Glomerular visceral epithelial cell (primary cell): ENCODE measurements at regions not wholly inside any gene's neighbourhood (a gene's known extent, or its start where the extent isn't known, plus 50 kb on each side); places are given as distances from the start of the nearest gene placed in this dataset.
"Not testable (repeated sequence)": the region's sequence is repeated elsewhere in the genome, so short reads cannot be mapped to it uniquely, and the experiment has no call there.

Experiments used
- DNase-seq: peaks from one replicate; pipeline ENCODE4 v3.0.0-alpha.2; 2016; ENCODE audit errors: extremely low spot score

DNA sequence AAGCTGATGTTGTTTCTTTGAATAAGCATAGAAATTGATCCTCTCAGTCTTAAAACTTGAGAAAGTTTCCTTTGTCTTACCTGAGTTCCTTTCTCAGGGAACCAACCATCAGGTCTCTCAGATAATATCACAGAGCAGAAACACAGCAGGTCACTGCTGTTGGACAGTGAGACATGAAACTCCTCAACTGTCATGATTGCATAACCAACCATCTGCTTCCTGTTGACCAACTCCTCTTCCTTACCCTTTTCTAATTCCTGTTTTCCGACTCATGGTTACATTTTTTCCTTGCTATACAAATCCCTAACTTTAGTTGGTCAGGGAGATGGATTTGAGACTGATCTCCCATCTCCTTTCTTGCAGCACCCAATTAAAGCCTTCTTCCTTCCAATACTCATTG, 845.3 kb downstream of the FAM181B start:
- DNase-seq, result no peak

DNA sequence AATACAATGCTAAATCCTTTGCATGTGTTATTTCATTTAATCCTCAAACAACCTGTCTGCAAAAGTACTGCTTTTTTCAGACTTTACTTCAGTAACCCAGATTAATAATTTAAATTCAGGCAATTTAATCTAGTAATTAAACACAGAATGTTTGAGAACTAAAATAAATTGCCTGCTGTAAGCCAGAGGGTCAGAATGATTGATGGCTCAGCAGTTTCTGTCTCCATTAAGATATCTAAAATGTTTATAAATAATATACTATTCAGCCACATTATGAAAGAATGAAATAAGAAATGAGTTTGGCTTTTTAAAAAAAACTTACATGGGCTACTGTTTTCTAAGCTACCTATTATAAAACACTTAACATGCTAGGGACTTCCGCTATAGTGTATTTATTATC, 846.0 kb downstream of the FAM181B start:
- DNase-seq, result no peak

DNA sequence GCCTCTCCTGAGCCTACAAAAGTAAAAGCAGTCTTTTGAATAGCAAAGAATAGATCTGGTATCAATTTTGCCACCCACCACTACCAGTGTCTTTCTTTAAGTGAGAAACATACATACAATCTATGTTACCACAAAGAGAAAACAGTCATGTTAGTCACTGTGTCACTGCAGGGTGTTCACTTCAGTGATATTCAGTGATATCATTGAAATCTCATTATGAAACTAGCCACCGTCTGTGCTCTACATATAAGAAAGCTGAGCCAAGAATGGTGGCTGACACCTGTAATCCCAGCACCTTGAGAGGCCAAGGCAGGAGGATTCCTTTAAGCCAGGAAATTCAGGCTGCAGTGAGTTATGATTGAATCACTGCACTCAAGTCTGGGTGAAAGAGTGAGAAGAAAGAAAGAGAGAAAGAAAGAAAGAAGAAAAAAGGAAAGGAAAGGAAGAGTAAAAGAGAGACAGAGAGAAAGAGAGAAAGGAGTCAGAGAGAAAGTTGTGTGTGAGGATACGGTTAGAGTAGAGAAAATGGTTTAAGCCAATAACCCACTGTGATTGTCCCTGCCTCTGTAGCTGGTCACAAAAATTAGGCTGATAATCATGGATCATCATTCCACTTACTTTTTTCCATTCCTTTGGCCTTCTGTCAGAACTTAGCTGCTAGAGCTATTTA, 847.1 kb downstream of the FAM181B start:
- DNase-seq, result no peak

DNA sequence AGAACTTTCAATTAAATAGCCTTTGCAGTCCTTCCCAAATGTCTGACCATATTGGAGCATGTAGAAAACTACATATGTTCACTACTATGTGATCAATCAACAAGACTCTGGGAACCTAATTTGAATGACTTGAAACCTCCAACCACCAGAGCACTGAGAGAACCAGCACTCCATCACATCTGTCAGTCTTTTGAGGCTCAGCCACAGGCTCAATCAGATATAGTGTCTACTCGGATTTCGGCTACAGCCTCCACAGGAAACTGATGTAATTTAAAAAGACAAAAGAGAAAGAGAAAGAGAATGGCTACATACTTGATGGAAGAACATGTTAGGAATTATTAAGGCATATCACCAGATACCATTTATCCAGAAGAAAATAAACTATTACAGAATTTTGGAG, 859.0 kb downstream of the FAM181B start:
- no peak for DNase-seq

DNA sequence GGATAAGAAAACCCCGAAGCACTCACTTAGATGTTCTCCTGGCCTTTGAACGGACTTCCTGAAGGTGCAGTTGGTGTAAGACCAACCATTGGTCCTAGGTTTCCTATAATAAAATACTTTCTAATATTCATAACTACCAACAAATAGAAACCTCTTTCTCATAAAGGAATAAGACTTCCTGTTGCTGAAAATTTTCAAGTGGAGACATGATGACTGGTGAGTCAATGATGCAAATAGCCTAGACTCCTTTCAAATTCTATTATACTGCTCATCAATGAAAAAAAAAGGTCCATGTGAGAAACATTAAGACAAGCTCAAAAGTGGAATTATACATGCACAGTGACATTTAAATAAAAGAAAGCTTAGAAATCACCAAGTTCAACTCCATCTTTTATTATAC, 862.8 kb downstream of the FAM181B start:
- DNase-seq, result no peak

DNA sequence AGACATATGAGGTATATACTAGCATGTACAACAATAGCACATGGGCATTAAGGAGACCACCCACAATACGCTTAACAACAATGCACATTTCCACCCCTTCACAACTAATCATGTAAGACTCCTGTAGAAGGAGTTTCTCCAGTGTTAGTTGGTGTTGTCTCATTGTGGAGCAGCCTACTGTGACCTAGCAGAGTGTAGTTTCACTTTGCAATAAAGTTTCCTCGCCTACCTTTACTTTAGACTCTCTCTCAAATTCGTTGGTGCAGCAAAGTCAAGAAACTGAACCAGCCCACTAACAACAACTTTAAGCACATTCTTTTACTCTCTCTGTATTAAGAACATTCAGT, 863.6 kb downstream of the FAM181B start:
- no peak for DNase-seq

DNA sequence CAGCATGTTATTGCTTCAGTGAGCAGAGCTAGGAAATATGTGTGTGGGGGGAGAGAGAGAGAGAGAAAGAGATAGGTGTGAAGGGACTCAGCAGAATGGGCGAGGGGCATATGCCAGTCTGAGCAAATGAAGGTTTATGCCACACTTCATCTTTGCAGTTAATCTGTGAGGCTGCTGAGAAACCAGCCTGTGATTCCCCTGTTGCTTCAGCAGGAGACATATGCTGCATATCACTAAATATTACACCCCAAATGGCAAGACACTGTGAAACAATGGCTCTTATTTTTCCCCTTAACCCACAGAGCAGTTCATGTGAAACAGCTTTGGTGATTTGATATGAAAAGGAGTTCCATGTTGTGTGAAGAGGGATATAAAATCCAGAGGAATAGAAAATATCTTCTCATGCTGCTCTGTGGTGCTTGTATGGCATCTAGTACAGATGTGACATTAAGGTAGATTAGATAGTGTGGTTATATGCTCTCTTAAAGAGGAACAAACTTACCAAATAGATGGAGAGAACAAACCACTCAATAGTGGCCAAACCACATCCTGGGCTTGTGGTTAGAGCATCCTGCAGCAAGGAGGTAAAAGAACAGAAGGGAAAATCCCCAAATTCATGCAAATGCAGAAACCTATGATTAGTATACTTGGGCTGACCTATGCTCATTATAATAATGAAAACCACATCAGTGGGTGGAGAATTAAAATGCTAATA, 864.2 kb downstream of the FAM181B start:
- DNase-seq, result peak; percentile 11

DNA sequence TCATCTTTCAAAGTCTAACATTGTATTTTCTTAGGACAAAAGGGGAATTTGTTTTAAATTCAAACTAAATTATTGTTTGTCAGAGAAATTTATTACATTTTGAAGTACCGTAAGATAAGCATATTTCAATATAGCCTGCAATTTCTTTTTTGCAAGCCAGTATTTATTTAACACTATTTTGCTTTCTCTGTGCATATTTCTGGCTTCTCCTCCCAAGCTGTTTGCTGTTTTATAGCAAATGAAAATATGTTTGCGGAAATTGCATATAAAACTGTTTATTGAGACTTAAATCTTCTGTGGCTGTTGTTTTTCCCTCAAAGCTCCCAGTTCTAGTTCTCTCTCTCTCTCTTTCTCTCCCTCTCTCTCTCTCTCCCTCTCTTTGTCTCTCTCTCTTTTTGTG, 866.8 kb downstream of the FAM181B start:
- no peak for DNase-seq

DNA sequence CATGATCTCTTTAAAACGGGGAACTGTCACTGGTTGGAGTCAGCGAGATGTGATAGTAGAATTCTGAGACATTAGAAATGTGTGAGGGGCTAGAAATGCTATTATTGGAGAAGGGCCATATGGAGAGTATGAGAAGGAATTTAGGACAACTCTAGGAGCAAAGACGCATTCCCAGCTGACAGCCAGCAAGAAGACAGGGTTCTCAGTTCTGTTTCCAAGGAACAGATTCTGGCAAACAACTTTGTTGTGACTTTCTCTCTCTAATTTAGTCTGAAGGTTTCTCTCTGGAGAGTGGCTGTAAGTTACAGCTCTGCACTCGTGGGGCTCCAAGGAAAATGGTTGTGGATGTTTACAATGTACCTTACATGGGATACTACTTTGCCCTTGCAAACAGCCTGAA, 876.3 kb downstream of the FAM181B start:
- DNase-seq, result no peak

DNA sequence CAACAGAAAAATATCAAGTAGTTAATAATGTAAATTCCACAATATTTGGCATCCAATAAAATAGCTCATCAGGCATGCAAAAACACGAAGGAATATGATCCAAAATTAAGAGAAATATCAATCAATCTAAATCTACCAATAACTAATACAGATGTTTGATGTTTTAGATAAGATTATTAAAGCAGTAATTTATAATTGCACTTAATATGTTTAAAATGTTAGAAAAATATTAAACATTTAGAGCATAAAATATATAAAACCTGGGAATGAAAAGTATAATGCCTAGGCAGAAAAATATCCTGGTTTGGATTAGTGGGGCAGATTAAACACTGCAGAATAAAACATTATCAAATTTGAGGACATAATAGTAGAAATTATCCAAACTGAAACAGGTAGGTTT, 879.9 kb downstream of the FAM181B start:
- DNase-seq, result no peak

DNA sequence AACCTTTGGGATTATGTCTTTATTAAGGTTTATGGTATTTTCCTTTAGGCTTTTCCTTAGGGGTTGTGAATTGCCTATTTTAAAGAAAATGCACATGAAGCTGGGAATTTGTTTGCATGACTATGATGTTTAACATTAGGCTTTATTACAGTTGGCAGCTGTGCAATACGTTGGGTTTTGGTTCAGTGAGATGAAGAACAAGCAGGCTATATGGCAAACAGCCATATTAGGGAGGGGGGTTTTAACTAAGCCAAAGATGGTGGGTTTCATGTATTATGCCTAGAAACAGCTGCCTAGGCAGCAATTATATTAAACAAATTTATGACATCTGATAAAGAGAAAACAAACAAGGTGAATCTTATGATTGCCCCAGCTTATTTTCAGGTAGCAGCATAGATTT, 880.8 kb downstream of the FAM181B start:
- no peak for DNase-seq

DNA sequence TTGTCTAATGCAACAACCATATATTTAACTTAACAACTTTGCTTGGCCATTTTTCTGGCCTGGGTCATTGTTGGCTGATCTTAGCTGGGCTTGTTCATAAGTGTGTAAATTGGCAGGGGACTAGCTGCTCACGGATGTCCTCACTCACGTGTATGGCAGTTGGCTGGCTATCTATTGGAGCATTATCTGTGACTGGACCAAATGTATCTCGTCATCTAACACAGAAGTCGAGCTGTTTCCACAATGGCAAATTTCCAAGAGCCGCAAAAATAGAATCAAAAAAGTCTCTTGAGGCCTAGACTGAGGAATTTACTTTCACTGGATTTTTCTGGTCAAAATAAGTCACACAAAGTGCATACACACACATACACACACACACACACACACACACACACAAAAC, 893.3 kb downstream of the FAM181B start:
- no peak for DNase-seq

DNA sequence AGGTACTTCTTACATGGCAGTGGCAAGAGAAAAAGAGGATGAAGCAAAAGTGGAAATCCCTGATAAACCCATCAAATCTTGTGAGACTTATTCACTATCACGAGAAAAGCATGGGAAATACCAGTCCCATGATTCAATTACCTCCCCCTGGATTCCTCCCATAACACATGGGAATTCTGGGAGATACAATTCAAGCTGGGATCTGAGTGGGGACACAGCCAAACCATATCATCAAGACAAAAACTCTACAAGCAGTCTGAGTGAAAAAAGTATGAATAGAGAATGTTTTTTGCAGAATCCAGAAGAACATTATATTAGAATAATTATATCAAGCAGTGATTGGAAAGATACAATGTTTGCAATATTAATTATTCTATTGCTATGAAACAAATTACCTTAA, 893.7 kb downstream of the FAM181B start:
- no peak for DNase-seq

DNA sequence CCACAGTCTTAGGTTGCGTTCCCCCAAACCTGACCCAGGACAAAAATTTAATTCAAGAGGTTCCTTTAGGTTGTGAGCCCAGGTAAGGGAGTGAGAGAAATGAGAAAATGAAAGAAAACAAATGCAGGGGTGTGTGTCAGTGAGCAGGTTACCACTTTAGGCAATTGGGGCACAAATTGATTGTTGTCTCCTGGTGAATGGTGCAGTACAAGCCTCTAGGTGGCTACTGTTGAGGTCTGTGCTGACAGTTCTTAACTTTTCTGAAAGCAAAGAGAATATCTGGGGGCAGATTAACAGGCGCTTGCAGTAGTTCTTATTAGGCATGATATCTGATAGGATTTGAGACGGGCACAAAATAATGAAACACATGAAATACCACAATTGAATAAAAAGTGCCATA, 894.6 kb downstream of the FAM181B start:
- DNase-seq, result no peak

DNA sequence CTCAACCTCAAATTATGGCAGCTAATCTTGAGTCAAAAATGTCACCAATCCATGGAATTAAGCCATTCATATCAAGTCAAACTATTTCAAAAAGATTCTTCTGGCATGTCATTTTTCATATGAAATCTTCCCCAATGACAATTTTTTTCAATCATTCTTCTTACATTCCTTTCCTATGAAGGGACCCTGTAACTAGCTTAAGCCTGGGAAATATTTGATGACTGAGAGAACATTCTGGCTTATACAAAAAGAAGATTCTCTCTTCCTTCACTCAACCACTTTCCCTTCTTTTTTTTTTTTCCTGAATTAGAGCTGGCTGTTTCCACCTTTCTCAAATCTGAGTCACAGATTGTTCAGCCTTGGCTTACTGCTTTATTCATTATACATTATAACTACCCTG, 903.7 kb downstream of the FAM181B start:
- no peak for DNase-seq

DNA sequence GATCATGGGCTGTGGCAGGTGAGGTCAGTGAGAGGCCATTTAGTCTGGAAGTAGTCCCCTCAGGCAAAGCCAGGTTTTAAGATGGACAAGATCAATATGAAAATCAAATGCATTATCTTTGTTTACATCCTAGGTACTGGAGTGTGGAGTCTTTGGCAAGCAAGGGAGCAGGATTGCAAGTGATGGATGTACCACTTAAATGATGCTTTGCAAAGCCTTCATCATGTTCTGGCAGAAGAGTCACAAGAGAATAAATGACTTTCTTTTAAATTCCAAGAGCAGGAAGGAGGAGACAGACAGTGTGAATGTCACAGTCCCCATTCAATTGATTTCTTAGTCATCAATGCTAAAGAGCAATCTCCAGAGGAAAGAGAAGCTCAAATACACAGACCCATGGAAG, 908.3 kb downstream of the FAM181B start:
- no peak for DNase-seq

DNA sequence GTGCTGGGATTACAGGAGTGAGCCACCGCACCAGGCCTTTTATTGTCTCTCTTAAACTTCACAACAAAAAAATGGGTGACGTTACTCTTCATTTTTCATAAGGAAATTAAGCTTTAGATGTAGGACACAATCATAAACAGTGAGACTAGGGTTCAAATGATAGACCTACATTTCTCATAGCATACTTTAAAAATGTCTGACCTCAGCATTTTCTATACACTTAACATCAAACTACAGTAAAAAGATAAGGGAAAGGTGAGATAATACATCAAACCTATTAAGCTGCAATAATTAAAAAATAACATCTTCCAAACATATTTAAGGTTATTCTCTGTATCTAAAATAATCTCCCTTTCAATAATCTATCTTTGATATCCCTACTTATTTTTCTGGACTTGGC, 914.2 kb downstream of the FAM181B start:
- no peak for DNase-seq

DNA sequence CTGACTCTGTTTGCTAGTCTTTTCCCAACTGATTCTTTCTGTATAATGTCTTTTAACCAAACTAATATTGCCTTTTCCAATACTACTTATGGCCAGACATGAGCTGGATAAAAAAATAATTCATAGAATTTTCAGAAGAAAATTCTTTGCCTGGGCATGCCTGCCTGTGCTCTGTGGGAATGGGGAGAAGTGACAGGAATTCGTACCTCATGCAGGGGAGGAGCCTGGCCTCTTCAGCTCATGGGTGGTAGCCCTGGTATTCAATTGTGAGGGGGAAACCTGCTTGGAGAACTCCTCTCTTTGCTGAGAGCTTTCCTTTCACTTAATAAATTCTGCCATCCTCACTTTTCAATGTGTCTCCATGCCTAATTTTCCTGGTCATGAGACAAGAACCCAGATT, 928.8 kb downstream of the FAM181B start:
- DNase-seq, result no peak

DNA sequence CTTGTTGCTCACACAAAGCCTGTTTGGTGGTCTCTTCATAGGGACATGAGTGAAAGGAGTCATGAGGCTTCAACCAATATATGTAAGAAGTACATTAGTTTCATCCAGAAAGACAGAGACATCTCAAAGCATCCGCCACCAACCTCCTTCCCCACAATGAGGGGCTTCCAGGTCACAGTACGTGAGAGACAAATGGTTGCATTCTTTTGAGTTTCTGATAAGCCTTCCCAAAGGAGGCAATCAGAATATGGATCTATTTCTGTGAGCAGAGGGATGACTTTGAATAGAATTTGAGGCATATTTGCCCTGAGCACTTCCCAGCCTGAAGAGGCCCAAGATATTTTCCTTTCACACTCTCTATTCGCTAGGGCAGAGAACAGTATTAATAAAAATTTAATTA, 931.1 kb downstream of the FAM181B start:
- DNase-seq, result no peak

DNA sequence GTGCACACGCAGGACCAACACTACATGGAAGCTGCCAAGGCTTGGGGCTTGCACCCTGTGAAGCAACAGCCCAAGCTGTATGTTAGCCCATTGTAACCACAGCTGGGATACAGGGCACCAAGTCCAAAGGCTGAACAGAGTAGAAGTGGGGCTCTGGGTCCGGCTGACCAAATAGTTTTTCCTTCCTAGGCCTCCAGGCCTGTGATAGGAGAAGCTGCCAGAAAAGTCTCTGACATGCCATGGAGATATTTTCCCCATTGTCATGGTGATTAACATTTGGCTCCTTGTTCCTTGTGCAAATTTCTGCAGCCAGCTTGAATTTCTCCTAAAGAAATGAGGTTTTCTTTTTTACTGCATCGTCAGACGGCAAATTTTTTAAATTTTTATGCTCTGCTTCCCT, 941.2 kb downstream of the FAM181B start:
- no peak for DNase-seq

DNA sequence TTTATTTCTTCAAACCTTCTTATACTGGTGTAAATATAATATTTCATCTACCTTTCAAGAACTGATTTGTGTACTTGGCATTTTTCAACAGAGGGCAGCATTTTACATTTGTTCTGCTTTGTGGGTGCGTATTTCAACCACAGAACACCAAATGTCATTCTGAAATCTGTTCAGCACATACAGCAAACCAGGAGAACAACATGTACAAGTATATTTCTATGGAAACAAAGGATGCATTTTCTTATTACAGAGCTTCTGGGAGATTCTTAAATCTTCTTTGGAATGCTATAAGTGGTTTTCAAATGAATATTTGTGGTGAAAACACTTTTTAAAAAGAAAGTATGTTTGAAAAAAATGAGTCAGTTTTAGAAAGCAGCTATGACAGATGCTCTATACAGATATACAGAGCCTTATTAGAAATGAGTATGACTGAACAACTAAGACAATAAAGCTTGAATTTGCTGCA, 946.0 kb downstream of the FAM181B start:
- DNase-seq, result no peak

DNA sequence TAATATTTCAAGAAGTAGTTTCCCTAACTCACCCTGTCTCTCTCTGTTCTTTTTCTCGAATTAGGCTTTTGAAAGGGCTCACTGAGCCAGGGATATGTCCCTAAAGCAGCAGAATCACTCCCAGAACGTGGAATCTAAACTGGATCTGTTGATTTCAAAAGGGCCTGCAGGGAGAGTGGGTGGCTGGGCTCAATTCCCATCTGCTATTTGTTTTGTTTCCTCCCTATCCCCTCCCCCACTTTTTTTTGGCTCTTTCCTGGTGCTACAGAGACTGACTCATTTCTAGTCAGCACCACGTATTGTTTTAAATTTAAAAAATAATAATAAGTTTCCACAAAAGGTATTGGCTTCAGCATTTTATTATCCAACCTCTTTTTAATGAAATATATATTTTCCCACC, 961.5 kb downstream of the FAM181B start:
- no peak for DNase-seq

DNA sequence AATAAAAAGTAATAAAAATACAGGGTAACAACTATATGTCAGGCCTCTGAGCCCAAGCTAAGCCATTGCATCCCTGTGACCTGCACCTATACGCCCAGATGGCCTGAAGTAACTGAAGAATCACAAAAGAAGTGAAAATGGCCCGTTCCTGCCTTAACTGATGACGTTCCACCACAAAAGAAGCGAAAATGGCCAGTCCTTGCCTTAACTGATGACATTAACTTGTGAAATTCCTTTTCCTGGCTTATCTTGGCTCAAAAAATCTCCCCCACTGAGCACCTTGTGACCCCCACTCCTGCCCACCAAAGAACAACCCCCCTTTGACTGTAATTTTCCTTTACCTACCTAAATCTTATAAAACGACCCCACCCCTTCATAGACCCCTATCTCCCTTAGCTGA, 963.8 kb downstream of the FAM181B start:
- DNase-seq, result not testable (repeated sequence)
